WTC11 (cell line): ENCODE measurements at regions not wholly inside any gene's neighbourhood (a gene's known extent, or its start where the extent isn't known, plus 50 kb on each side); places are given as distances from the start of the nearest gene placed in this dataset.

Experiments used
- ATF1 ChIP-seq: sonication (generic); formaldehyde crosslinking; IDR thresholded peaks from 2 replicates; pipeline ENCODE4 v1.8.1; 2023; ENCODE audit warnings: mild to moderate bottlenecking, moderate library complexity, missing genetic modification reagents
- CTCF ChIP-seq: fragments of 200-600 bp; IDR thresholded peaks from 2 replicates; pipeline ENCODE4 v1.8.0; 2022; ENCODE audit warnings: antibody characterized with exemption
- GRHL2 ChIP-seq: fragments of 250-450 bp; sonication (Bioruptor Pico); IDR thresholded peaks from 2 replicates; pipeline ENCODE4 v1.8.0; 2022; ENCODE audit warnings: mild to moderate bottlenecking, moderate library complexity; ENCODE audit not compliant: insufficient replicate concordance, severe bottlenecking
- MAX ChIP-seq: sonication (generic); formaldehyde crosslinking; IDR thresholded peaks from 2 replicates; pipeline ENCODE4 v1.8.0; 2022; ENCODE audit warnings: mild to moderate bottlenecking, missing genetic modification reagents
- NFE2L1 ChIP-seq: sonication (generic); formaldehyde crosslinking; IDR thresholded peaks from 2 replicates; pipeline ENCODE4 v1.8.1; 2023; ENCODE audit warnings: missing genetic modification reagents
- NR3C1 ChIP-seq: sonication (generic); formaldehyde crosslinking; conservative IDR thresholded peaks from 2 replicates; pipeline ENCODE4 v1.8.1; 2023; ENCODE audit warnings: low read depth, mild to moderate bottlenecking, missing genetic modification reagents
- ZBTB21 ChIP-seq: sonication (generic); formaldehyde crosslinking; IDR thresholded peaks from 2 replicates; pipeline ENCODE4 v1.8.1; 2023; ENCODE audit warnings: mild to moderate bottlenecking, missing genetic modification reagents, borderline replicate concordance

- TF ChIP-seq CTCF (no peak), GRHL2 (CRISPR knock-in tag) (no peak), MAX (no peak), NFE2L1 (CRISPR knock-in tag) (no peak), ZBTB21 (CRISPR knock-in tag) (no peak), ATF1 (CRISPR knock-in tag) (no peak), NR3C1 (CRISPR knock-in tag) (no peak)
These were observed 117.6 kb upstream of the ADGRF1 start for GRCh38 chr6:47159763-47160162.
